ENCODE measurements at regions not wholly inside any gene's neighbourhood (a gene's known extent, or its start where the extent isn't known, plus 50 kb on each side); places are given as distances from the start of the nearest gene placed in this dataset.

DNA sequence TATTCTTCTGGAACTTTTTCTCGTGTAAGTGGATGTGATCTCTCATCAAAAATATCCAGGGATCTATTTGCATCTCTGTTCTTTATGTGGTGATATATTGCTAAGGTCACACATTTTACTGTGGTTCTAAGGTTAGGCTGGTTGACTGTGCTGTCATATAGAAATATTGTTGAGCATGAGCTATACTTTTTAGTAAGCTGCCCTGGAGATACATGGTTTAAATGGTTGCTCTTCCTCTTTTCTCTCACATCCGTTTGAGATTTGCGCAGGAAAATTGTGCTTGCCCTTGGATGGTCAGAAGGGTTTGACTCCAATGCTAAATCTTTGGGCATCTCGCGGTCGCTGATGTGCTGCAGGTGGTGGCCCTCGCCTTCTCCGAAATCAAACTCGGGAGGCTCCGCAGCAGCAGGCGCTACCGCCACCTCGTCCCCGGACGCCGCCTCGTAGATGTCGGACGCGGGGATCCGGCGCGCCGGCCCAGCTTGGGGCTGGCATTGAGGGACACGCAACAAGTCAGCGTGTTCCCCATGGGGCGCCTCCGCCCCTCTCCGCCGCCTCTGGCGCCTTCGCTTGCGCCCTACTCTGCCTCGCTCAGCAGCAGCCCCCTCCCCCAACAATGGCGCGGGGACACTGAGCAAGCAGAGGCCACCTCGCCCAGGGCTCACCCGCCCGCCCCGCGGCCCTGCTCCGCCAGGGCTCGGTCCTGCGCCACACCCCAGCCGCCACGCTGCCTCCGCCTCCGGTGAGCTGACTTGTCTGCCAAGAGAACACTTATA is 154.5 kb downstream of the MSN start:
- TF ChIP-seq EZH2 (IDR thresholded peaks at IDR 0.05; ENCODE audit: insufficient read depth, poor library complexity, severe bottlenecking) (no peak), EZH2phosphoT487 (IDR thresholded peaks at IDR 0.05; ENCODE audit: insufficient read depth, low read depth) (no peak)
